Right hindlimb (tissue), 1 donor: ENCODE measurements at regions not wholly inside any gene's neighbourhood (a gene's known extent, or its start where the extent isn't known, plus 50 kb on each side); places are given as distances from the start of the nearest gene placed in this dataset.
A peak's percentile ranks its signal among the peaks of the same experiment; 100 is the strongest.

Experiments
- DNase-seq: peaks from one replicate; pipeline ENCODE4 v3.0.0-alpha.2; 2018

- no peak for DNase-seq
These were observed 350.4 kb downstream of the BMP4 start for GRCh38 chr14:53606203-53606602.

GRCh38 chr14:53605562-53605961 is 351.1 kb downstream of the BMP4 start:
- no peak for DNase-seq

GRCh38 chr14:53603994-53604393 is 352.6 kb downstream of the BMP4 start:
- no peak for DNase-seq

- no peak for DNase-seq
These were observed 355.2 kb downstream of the BMP4 start for GRCh38 chr14:53601409-53601808.

GRCh38 chr14:53599221-53599945 is 357.2 kb downstream of the BMP4 start:
- DNase-seq = no peak

GRCh38 chr14:53596853-53597525 is 359.6 kb downstream of the BMP4 start:
- DNase-seq = peak; percentile 41

GRCh38 chr14:53591816-53592215 is 364.8 kb downstream of the BMP4 start:
- no peak for DNase-seq

GRCh38 chr14:53581504-53581903 is 375.1 kb downstream of the BMP4 start:
- DNase-seq = no peak

GRCh38 chr14:53571641-53572328 is 384.8 kb downstream of the BMP4 start:
- DNase-seq = peak; percentile 67

- no peak for DNase-seq
These were observed 385.9 kb downstream of the BMP4 start for GRCh38 chr14:53570411-53571387.

GRCh38 chr14:53569446-53569845 is 387.2 kb downstream of the BMP4 start:
- DNase-seq = no peak

GRCh38 chr14:53567236-53567780 is 389.3 kb downstream of the BMP4 start:
- no peak for DNase-seq

GRCh38 chr14:53564870-53565269 is 391.8 kb downstream of the BMP4 start:
- no peak for DNase-seq

- no peak for DNase-seq
These were observed 393.0 kb downstream of the BMP4 start for GRCh38 chr14:53563628-53564027.

GRCh38 chr14:53553221-53553620 is 400.1 kb upstream of the DDHD1 start:
- no peak for DNase-seq

GRCh38 chr14:53551862-53552261 is 398.7 kb upstream of the DDHD1 start:
- DNase-seq = no peak

- DNase-seq = no peak
These were observed 397.7 kb upstream of the DDHD1 start for GRCh38 chr14:53550776-53551175.

GRCh38 chr14:53549956-53550355 is 396.8 kb upstream of the DDHD1 start:
- DNase-seq = no peak

GRCh38 chr14:53547593-53547992 is 394.5 kb upstream of the DDHD1 start:
- DNase-seq = no peak

- DNase-seq = no peak
These were observed 392.1 kb upstream of the DDHD1 start for GRCh38 chr14:53545217-53545616.

GRCh38 chr14:53542732-53543131 is 389.6 kb upstream of the DDHD1 start:
- DNase-seq = peak; percentile 74

GRCh38 chr14:53541411-53541810 is 388.3 kb upstream of the DDHD1 start:
- DNase-seq = no peak
